GM21529 (cell line): ENCODE measurements at regions not wholly inside any gene's neighbourhood (a gene's known extent, or its start where the extent isn't known, plus 50 kb on each side); places are given as distances from the start of the nearest gene placed in this dataset.

Experiments
- ATAC-seq: cut with Tn5 transposase; IDR thresholded peaks from one replicate; pipeline ENCODE4 v1.9.1; 2021; ENCODE audit not compliant: unreplicated experiment

DNA sequence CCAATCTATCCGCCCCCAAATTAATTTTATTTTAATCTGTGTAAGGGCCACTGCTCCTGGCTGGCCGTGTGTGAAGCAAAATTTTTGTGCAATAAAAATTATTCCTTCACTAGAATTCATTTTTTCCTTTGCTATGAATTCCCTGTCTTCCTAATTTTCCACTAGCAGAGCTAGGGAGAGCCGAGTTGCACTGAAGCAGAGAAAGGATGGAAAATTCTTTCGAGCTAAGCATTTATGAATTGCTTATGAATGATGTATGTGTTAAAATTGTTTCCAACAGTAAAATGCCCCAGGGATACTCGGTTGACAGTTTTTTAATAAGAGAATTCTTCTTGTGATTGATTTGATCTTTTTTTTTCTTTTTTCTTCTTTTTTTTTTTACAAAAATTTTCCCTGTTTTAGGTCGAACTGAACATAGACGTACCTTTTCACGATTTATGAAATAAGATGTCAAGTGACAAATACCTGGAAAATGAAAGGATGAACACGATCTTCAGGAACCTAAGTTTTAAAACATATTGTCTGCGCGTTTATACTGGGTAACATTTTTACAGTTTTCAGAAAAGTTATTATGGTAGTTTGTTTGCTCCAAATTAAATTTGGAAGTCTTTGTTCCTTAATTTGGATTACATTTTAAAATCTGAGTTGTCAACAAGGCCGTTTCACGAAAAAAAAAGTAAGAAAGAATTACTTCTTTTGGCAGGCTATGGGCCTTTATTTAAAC, 288.8 kb upstream of the NFE2L3 start:
- no peak for ATAC-seq

DNA sequence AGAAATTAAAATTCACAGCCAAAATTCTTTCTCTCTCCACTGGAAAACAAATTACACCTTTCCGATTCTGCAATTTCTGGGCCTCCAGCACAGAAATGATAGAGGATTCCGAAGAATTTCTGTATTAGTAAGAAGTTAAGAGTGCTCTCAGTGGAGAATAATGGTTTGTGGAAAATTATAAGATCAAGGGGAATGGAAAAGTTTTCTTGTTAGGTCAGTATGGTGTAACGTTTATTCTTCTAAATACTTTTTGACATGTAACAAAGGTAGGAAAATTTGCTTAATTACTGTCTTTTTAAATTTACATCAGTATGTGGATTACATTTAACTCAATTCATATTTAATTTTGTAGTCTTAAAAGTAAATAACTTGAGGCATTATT, 288.3 kb upstream of the NFE2L3 start:
- ATAC-seq, result no peak

DNA sequence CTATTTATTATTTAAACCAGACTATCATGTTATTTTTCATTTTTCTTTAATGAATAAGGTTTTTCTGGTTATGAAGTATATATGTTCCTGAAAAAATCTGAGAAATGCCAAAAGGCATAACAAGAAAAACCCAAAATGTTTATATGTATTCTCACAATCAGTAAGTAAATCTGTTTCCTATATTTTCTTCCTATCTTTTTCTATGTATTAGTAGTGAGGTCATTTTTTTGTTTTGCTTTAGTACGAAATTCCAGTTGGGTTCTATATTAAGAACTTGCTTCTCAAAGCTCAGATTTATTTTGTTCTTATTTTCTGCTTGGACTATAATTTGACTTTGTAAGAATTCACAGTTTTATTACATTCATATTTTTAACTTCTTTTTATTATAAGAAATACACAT, 287.5 kb upstream of the NFE2L3 start:
- no peak for ATAC-seq

DNA sequence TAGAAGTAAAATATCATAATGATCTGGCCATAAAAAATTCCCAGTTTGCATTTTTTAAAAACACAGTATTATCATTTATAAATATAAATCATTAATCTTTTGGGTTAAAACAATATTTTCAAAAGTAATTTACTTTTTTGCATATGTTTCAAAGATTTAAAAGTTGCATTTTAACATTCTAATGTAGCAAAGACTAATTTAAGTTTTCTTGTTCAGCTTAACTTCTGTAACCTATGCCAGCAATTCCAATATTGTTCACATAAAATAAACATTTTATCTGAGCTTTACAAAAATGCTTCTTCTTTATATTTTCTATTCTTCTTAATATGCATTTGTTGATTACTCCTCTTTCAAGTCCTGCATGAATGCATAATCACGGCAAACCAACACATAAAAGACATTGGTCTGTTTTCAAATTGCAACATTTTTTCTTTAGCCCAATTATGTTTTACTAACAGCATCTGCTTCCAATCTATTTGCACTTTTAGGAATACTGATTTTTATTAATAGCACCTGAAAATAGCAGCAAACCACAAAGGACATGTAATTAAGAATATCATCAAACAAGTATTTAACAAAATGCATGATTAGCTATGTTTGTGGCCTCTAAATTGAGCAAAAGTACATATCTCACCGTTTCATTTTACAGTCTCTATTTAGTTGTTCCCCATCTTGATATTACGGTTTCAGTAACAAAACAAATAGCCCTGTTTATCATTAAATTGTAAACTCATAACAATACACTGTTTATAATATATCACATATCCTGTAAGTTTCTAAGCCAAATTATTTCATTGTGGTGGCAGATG, 286.9 kb upstream of the NFE2L3 start:
- ATAC-seq, result no peak

DNA sequence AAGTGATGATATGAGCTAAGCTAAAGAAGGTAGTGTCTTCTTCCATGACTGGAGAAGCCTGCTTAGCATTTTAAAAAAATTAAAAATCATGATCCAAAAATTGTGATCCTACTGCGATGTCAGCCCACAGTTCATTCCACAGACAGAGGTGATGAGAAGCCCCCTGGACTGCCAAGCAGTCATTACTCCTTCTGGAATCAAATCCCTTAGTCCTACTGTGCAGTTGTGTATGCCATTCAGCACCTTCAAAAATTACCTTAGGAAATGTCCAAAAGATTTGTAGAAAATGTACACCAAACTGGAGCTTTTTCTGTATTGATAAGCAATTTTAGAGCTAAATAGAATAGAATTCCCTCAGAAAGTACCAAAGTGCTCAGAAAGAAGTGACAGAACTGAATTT, 283.5 kb upstream of the NFE2L3 start:
- ATAC-seq, result no peak

DNA sequence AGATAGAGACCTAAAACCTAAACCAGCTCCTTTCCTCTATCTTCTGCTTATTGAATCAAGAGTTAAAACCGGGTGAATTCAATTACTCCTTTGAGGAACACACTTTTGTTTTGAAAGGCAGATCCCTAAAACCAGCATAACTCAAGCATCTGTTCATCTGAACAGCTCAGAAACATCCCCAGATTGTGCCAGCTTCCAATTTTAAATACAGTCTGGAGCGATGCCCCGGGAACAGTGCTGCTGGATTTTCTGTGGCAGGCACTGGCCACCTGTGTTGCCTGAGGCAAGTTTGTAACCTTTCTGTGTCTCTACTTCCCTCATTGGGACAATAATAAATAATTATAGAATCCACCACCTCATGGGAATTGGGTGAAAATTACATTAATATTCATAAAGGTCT, 281.4 kb upstream of the NFE2L3 start:
- no peak for ATAC-seq

DNA sequence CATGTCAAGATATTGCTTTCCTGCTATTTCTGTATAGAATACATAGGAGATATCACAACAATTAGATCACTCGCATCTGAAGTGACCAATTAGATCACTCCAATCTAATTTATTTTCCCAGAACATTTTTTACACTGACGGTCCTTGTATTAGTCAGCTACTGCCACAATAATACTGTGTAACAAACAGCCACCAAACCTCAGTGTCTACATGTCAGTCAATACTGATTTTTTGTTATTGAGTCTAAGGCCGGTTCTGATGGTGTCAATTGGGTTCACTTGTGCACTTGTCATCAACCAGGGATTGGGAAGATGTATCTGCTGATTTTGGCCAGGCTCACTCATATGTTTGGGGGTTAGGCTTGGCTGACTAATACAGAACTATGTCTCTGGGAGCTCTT, 275.9 kb upstream of the NFE2L3 start:
- no peak for ATAC-seq

DNA sequence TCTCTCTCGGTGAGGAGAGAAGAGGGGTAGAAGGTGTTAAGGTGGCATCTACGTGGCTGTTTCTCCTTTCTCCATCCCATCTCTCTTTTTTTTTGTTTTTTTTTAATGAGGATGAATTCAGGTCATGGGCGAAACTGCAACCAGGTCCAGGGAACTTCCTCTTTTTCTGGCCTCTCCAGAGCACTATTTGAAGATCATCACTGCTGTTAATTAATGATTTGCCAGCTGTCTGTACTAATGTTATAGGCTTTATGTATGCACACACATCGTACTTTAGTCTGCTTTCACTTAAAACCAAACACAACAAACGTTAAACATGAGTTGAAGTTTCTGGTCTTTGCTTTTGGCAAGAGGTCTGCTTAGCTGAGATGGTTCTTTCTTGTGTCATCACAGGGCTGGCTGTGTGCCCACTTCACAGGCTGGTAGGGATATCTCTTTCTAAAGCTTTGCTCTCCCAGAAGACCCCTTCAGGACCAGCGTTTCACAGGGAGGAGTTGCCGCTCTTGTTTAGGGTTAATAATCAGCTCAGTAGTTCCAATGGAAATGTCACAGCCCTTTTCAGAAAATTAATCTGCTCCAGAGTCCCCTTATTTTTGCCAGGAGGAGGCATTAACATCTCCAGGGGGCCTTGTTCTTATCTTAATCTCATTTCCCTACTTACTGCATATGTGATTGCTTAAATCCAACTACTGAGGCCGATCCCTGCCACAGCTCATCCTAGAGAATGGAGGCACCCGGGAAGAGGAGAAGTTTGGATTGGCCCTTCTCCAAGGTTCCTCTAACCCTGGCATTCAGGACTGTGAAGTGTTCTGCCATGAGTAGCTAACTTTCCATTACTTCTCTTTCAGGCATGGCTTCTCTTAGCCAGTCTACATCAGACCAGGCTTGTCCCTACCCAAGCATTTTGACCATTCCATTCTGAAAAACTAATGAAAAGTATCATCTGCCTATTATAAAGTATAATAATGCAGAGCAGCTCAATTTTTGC, 273.9 kb upstream of the NFE2L3 start:
- peak; percentile 71 for ATAC-seq

DNA sequence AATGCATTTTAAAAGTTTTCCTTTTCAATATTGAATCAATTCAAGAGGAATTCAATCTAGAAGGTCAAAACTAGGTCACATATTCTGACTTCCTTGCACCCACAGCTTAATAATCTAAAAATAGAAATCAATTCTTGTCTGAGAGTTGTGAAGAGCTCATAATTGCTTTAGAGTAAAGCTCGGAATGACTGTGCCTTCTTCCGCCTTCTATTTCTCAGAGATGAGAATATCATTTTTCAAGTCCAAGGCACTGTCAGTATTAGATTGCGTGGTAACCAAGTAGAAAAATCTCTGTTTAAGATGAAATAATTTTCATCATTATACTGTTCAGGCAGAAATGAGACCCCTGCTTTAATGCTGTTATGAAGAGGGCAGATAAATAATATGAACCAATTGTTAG, 272.2 kb upstream of the NFE2L3 start:
- no peak for ATAC-seq

DNA sequence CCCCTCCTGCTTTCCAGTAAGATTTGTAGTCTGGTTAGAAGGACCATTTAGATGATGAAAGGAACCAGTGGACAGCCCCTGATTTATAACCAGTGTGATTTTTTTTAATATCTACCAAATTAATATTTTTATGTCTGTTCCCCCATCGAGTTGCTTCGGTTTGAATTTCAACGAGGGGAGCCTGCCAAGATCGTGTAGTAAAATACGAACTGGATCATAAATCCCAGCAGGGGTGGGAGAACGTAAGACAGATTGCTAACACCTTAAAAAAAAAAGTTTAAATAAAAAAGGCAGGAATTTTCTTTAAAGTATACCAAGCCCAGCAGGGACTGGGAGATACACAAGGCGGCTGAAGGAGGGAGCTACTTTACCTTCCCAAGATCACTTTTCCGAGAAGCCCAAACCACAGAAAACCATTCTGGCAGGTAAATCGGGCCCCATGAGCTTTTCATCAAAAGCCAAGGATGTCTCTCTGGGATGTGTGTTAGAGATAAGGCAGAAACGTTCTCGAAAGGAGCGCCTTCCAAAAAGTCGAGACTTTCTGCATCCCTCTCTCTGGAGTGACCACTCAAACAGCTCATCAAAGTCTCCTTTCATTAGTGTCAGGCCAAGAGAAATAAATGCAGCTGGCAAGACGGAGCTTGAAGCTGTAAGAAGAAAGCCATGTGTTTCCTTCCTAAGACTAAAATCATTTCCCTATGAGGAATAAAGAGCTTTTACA, 270.5 kb upstream of the NFE2L3 start:
- no peak for ATAC-seq

DNA sequence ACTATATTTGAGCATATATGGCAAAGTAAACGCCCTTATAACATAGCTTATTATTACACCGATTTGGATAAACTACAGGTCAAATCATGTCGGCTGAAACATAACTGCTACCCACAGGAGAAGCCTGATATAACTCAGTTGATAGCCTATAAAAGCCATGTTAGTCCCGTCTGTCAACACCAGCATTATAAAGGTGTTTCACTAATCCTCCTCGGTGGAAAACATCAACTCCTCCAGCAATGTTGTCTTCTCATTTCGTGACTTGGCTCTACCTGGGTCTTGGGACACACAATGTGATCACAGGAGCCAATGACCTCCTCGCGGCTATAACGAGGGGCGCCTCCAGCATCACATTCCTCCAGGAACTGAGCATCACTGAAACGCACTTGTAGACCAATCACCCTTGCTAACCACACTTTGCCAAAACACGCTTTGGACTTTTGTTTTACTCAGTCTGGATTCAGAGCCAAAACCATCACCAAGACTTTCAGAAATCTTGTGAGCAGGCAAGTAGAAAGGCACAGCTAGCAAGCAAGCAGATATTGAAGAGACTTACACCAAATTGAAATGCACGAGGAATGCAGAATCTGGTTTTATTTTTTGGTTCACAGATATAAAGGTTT, 269.7 kb upstream of the NFE2L3 start:
- ATAC-seq, result no peak

DNA sequence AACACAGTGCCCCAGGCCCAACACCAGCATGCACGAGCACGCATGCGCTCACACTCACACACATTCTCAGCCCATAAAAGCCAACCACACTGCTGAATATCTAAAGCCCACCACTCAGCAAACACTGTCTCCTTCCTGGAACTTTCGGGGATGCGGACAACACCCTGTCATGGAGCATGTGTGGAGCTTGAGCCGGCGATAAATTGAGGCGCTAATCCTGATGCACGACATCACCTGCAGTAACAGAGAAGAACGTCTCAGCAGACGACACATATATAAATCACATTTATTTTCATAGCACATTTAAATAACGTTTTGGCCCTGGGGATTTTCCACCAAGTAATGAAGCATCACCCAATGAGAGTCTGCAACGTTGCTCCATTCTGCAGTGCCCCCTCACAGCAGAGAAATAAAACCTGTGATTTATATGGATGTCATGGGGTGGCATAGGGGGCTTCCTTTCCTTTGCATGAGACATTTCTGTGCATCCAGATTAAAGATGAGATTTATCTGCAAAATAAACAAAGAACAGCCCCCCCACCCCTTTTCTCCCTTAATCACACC, 267.7 kb upstream of the NFE2L3 start:
- no peak for ATAC-seq

DNA sequence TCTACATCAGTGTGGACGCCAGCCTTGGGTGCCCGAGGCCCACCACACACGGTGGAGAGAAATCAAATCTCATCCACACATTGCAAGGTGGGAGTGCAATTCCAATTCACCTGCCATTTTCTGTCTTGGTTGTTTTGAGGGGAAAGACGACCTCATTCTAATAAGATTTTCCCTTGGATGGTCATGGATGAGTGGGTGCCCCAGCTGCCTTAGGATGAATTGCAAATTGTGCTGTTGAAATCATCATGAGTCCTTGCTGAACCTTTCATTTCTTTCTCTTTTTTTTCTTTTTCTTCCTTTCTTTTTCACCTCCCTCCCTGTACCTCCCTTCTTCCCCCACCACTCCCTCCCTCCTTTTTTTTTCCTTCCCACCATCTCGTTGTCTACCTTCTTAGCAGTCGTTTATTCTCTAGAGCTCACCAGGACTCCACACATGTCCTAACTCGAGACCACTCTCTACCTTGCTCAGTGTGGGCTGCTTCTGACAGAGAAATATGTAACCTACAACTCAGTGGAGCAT, 266.9 kb upstream of the NFE2L3 start:
- ATAC-seq, result no peak

DNA sequence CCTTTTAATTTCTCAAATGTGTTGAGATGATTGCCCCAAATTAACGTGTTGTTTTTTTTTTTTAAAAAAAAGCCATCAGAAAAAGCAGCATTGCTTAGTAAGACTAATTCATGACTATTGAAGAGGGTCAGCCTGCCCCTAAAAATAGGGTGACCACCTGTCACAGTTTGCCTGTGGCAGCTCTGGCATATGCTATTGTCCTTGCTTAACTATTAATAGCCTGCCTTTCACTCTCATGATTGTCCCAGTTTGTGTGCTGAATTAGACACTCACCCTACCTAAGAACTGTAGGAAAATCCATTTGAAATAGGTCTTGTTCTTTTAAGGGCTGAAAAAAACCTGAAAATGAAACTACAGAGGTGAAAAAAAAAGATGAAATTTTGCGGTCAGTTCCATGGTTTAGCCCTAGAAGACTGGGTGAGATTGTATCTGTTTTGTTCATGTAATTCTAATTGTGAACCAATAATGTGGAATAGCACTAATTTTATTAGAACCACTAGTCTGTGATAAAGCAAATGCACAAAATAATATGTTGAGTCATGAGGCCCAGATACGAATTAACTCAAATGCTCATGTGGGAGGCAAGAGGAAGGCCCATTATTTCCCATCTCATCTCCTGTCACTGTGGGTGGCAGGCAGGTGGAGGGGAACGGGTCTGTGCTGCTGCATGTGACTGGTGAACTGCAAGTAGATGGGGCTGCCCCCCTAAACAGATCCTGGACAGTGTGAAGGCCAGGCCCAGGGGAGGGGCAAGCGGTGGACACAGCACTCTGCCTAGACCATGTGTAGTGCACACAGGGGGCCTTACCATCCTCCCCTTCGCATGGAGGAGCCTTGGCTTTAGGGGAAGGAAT, 265.4 kb upstream of the NFE2L3 start:
- ATAC-seq, result no peak

DNA sequence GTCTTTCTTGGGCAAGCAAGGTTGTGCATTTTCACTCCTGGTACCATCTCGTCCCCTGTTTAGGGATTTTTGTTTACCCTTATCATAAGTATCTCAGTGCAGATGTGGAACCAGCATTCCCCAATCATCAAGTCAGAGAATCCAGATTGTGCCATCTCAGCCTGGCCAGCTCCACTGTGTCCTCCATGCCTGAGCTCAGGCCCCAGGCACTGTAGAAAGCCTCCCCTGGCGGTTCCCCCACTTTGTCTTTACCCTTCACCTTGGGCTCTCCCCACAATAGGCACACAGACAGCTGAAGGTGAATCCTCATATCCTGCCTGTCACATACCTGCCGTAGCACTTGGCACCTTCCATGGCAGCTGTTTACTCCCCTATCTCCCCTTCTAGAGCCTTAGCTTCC, 264.7 kb upstream of the NFE2L3 start:
- ATAC-seq, result no peak

DNA sequence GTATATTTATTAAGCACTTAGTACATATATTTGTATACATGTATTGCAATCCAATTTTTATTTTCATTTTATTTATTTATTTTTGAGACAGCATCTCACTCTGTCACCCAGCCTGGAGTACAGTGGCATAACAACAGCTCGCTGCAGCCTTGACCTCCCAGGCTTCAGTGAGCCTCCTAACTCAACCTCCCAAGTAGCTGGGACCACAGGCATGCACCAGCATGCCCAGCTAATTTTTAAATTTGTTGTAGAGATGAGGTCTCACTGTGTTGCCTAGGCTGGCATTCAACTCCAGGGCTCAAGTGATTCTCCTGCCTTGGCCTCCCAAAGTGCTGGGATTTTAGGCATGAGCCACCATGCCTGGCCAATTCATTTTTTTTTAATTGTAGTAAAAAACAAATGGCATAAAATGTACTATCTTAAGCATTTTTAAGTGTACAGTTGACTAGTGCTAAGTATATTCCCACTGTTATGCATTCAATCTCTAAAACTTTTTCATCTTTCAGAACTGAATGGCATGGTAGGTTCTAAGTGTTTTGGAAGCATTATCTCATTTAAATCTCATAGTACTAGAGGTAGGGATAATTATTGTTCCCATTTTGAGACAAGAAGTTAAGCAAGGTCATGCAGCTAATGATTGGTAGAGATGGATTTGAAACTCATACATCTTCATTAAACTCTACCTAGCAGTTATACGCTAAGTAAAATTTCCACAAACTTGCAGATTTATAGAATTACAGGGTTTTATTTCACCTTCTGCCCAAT, 264.0 kb upstream of the NFE2L3 start:
- ATAC-seq, result no peak

DNA sequence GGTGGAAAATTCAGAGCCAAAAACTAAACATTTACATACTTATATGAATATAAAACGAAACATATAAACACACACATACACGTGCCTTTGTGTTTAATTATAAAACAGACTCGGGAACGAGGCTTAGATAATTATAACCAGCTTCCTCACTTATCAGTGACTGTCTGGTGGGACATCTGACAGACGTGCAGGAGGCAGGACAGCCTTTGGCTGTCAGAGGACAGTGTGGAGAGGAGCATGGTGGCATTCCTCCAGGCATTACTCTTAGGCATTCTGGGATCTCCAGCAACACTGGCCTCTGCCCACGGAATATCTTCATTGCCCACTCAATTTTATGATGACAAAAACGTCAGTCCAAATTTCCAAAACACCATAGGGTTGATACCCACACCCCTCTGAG, 262.2 kb upstream of the NFE2L3 start:
- ATAC-seq, result no peak

DNA sequence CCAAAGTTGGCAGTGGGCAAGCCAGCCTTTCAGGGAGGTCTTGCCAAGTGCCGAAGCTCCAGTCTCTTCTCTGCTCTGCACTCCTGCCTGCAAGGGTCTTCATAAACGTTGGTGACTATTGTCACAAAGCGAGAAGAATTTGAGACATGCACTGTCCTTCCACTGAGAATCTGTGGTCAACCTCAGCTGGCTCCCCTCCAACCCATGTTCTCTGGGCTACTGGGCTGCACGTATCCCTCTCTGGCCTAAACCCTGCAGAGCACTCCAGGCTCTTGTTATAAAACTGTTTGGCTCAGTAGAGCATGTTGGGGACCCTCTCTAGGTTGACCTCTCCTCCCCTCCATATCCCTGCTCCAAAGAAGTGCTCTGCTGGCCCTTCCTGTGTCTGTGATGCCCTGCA, 260.4 kb upstream of the NFE2L3 start:
- ATAC-seq, result no peak
